NCI-H2029 treated with DMSO at 0.1 percent for 48 hours (cell line): ENCODE measurements at regions not wholly inside any gene's neighbourhood (a gene's known extent, or its start where the extent isn't known, plus 50 kb on each side); places are given as distances from the start of the nearest gene placed in this dataset.

Experiments used
- DNase-seq: peaks from one replicate; lab custom pipeline; 2025; lab: John Stamatoyannopoulos, UW

- DNase-seq, result no peak
Observed at GRCh38 chr9:80131627-80132026, 559.9 kb downstream of the TLE4 start.

- no peak for DNase-seq
Observed at GRCh38 chr9:80127920-80128319, 556.2 kb downstream of the TLE4 start.

GRCh38 chr9:80125731-80126264 lies 554.0 kb downstream of the TLE4 start:
- no peak for DNase-seq

- no peak for DNase-seq
Observed at GRCh38 chr9:80117031-80117430, 545.3 kb downstream of the TLE4 start.

- no peak for DNase-seq
Observed at GRCh38 chr9:80114241-80114640, 542.5 kb downstream of the TLE4 start.

- no peak for DNase-seq
Observed at GRCh38 chr9:80107931-80108660, 536.3 kb downstream of the TLE4 start.

- no peak for DNase-seq
Observed at GRCh38 chr9:80097476-80097875, 525.7 kb downstream of the TLE4 start.

GRCh38 chr9:80094176-80094771 lies 522.5 kb downstream of the TLE4 start:
- DNase-seq, result no peak

GRCh38 chr9:80093695-80094094 lies 521.9 kb downstream of the TLE4 start:
- no peak for DNase-seq

GRCh38 chr9:80091526-80091925 lies 519.8 kb downstream of the TLE4 start:
- DNase-seq, result no peak

GRCh38 chr9:80090317-80090716 lies 518.6 kb downstream of the TLE4 start:
- no peak for DNase-seq

GRCh38 chr9:80086822-80087345 lies 515.1 kb downstream of the TLE4 start:
- DNase-seq, result no peak

GRCh38 chr9:80086386-80086785 lies 514.6 kb downstream of the TLE4 start:
- no peak for DNase-seq

- no peak for DNase-seq
Observed at GRCh38 chr9:80085668-80086067, 513.9 kb downstream of the TLE4 start.

GRCh38 chr9:80082213-80082612 lies 510.4 kb downstream of the TLE4 start:
- DNase-seq, result no peak

- no peak for DNase-seq
Observed at GRCh38 chr9:80078826-80079225, 507.1 kb downstream of the TLE4 start.

- DNase-seq, result no peak
Observed at GRCh38 chr9:80077059-80077458, 505.3 kb downstream of the TLE4 start.

- DNase-seq, result no peak
Observed at GRCh38 chr9:80076162-80076561, 504.4 kb downstream of the TLE4 start.

GRCh38 chr9:80074439-80074838 lies 502.7 kb downstream of the TLE4 start:
- DNase-seq, result no peak

GRCh38 chr9:80072451-80072850 lies 500.7 kb downstream of the TLE4 start:
- DNase-seq, result no peak

GRCh38 chr9:80070071-80070742 lies 498.4 kb downstream of the TLE4 start:
- DNase-seq, result no peak

GRCh38 chr9:80066931-80067330 lies 495.2 kb downstream of the TLE4 start:
- no peak for DNase-seq

- no peak for DNase-seq
Observed at GRCh38 chr9:80062567-80062966, 490.8 kb downstream of the TLE4 start.
